SH-SY5Y (cell line): ENCODE measurements at regions not wholly inside any gene's neighbourhood (a gene's known extent, or its start where the extent isn't known, plus 50 kb on each side); places are given as distances from the start of the nearest gene placed in this dataset.

Experiments
- GATA2 ChIP-seq: IDR thresholded peaks from 2 replicates; pipeline ENCODE4 v1.6.1; 2011; ENCODE audit warnings: mild to moderate bottlenecking, low read depth, low read length
- GATA3 ChIP-seq: IDR thresholded peaks from 2 replicates; pipeline ENCODE4 v1.6.1; 2011; ENCODE audit warnings: low read depth, mild to moderate bottlenecking, low read length, moderate library complexity

DNA sequence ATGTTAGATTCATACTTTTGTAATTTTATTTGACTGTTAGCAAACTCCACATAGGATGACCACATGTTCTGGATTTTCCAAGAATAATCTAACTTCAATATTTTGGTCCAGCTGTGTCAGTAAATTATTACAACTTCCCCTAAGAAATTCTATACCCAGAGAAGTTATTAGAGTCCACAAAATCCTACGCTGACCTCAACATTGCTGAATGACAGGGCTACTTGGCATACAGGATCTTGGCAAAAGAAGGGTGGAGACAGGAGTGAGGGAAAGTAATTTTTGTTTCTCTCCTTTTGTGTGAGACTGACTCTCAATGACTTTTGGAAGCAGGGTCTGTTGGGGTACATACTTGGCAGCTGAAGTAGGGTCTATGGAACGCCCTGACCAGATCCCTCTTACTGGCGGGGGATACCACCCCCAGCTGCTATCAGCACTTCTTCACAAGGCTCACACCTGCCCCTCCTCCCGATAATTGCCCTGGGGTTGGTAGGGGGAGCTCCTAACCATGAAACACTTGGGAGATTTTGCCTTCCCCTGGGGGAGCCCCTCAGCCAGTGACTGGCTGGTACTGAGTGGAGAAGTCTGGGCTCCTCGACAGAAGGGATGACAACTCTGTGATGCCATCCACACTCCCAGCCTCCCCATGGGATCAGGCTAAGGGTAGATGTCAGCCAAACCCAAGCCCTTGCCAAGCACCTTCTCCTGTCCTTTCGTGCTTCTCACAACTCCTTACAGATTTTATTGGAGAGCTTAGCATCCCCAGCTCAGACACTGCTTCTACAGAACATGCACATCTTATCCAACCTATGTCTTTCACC lies 110.6 kb upstream of the FHL2 start:
- TF ChIP-seq GATA2 (no peak), GATA3 (no peak)
